ENCODE measurements at regions not wholly inside any gene's neighbourhood (a gene's known extent, or its start where the extent isn't known, plus 50 kb on each side); places are given as distances from the start of the nearest gene placed in this dataset.

- TF ChIP-seq SP2 (tag by site-specific recombination; IDR thresholded peaks at IDR 0.05) (no peak), CTCF (tag by site-specific recombination; IDR thresholded peaks at IDR 0.05) (no peak), ZNF274 (IDR thresholded peaks at IDR 0.05; ENCODE audit: low read length) (no peak), ZNF274 (tag by site-specific recombination; IDR thresholded peaks at IDR 0.05; ENCODE audit: borderline replicate concordance) (no peak), PBX3 (CRISPR knock-in tag; IDR thresholded peaks at IDR 0.05) (no peak), INSM2 (tag by site-specific recombination; IDR thresholded peaks at IDR 0.05) (no peak), ZBTB20 (tag by site-specific recombination; IDR thresholded peaks at IDR 0.05) (no peak), ZNF404 (tag by site-specific recombination; IDR thresholded peaks at IDR 0.05) (no peak), REST (tag by site-specific recombination; IDR thresholded peaks at IDR 0.05) (no peak), ZNF239 (tag by site-specific recombination; IDR thresholded peaks at IDR 0.05) (no peak), YY1 (tag by site-specific recombination; IDR thresholded peaks at IDR 0.05) (no peak), ZNF473 (tag by site-specific recombination; IDR thresholded peaks at IDR 0.05) (no peak), GLI4 (tag by site-specific recombination; IDR thresholded peaks at IDR 0.05) (no peak), ATF2 (tag by site-specific recombination; IDR thresholded peaks at IDR 0.05; ENCODE audit: low read depth) (no peak)
Observed at GRCh38 chr3:42024591-42025351, 62.9 kb upstream of the ULK4 start.

Measured in HEK293 (cell line).